HUES6 (cell line): ENCODE measurements at regions not wholly inside any gene's neighbourhood (a gene's known extent, or its start where the extent isn't known, plus 50 kb on each side); places are given as distances from the start of the nearest gene placed in this dataset.

Experiments
- H3K27ac ChIP-seq: 2 replicates; pipeline ENCODE4 v1.7.0; 2013; ENCODE audit warnings: low read depth, mild to moderate bottlenecking, low read length, inconsistent platforms
- H3K27me3 ChIP-seq: 2 replicates; pipeline ENCODE4 v1.6.1; 2013; ENCODE audit warnings: low read length; ENCODE audit not compliant: control insufficient read depth, insufficient read depth
- H3K36me3 ChIP-seq: 2 replicates; pipeline ENCODE4 v1.6.1; 2013; ENCODE audit warnings: low read length; ENCODE audit not compliant: control insufficient read depth, insufficient read depth
- H3K4me1 ChIP-seq: 2 replicates; pipeline ENCODE4 v1.6.1; 2013; ENCODE audit warnings: low read length; ENCODE audit not compliant: control insufficient read depth, insufficient read depth
- H3K4me3 ChIP-seq: 2 replicates; pipeline ENCODE4 v1.5.1; 2013; ENCODE audit warnings: low read depth, low read length
- H3K9ac ChIP-seq: one replicate; pipeline ENCODE4 v1.6.1; 2013; ENCODE audit warnings: mild to moderate bottlenecking, low read length
- H3K9me3 ChIP-seq: 2 replicates; pipeline ENCODE4 v1.6.1; 2013; ENCODE audit warnings: low read depth, low read length; ENCODE audit not compliant: control insufficient read depth, insufficient read depth

DNA sequence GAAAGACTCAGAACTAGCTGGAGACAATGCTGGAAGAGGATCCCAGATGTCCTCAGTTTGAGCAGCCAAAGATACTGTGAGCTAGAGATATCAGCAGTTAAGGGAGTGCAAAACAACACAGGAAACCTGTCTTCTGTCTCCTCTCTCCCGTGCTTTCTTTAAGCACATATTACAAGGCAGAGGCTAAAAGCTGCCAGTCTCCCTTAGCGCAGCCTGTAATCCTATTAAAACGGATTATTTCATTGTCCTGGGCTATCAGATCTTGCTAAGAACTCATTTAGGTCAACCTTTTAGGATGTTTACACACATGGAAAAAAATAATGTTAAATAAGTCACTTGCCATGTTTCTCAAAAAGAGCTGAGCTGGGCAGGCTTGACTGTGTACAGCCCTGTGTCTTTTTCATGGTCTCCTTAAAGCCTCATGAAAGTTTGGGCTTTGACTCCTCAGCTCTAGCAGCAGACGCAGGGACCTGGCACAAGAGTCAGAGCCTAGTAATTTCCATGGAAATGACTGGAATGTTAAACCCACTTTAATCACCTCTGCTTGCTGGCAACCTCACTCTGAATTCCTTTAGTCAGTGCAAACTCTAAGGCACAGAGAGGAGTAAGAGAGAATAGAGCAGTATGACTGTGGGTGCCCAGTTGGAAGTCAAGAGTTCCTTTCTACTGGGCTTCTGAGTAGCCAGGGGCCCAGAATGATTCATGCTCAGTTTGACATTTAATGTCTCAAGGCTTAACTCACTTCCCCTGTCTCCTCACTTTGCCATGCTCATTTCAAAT lies 491.9 kb downstream of the NTRK3 start:
- Histone ChIP-seq H3K9me3 (no peaks in the 10 kb centered on the region), H3K27me3 (no peaks in the 10 kb centered on the region), H3K27ac (no peak overlapping the region)

DNA sequence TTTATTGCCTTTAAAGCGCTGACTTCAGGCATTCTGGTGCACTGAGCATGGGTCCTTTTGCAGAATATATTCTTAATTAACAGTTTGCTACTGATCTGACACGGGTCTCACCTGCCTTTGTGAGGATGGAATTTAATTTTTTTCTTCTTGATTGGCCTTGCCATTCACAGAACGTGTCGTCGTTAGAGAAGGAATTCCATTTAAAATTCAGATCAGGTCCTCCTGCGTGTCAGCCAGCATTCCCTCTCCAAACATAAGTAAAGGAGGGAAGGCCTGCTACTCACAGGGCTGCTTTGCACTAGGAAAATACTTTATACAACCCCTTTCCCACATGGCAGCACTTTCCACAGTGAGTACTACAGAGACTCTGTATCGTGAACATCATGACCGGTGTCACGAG lies 492.7 kb downstream of the NTRK3 start:
- no peaks in the 10 kb centered on the region for H3K36me3 ChIP-seq
- no peaks in the 10 kb centered on the region for H3K9me3 ChIP-seq
- no peaks in the 10 kb centered on the region for H3K27me3 ChIP-seq
- H3K4me3 ChIP-seq = no peak overlapping the region
- H3K9ac ChIP-seq = no peak overlapping the region
- peaks cover 16% of the 10 kb centered on the region for H3K4me1 ChIP-seq
- no peak overlapping the region for H3K27ac ChIP-seq

More for the DNA sequence above, 491.9 kb downstream of the NTRK3 start:
- Histone ChIP-seq H3K4me3 (no peak overlapping the region), H3K36me3 (no peaks in the 10 kb centered on the region), H3K4me1 (peaks cover 16% of the 10 kb centered on the region), H3K9ac (no peak overlapping the region)

DNA sequence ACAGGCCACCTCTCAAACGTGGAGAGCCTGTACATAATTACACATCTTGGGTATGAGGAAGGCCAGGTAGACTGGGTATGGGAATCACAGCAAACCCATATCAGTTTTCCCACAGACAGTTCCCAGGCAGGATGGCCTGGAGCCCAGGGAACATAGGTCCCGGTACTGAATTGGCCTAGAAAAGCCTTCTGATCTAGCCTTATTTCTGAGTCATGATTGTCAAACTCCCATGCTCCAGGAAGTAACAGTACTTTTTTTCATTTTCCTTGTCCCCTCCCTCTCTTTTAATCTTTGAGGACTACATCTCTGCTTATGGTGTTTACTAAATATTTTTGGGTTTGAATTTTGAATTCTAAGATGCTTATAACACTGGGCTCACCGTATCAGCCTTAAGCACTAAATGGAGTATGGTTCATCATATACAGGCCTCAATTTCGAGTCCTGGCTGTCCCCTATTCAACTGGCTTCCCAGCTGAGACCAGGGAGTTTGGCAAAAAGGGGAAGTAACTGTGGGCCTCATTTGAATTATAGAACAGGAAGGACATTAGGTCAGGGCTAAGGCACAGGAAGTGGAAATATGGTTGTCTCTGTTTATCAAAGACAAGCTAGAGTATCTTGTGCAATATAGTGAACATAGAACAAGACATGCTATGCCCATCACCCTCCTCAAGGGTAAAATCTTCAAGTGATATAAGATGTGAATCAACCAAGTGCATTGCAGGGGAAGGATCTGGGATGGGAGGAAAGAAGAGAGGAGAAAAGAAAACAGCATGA lies 494.6 kb downstream of the NTRK3 start:
- Histone ChIP-seq H3K27me3 (no peaks in the 10 kb centered on the region), H3K27ac (no peak overlapping the region), H3K9ac (no peak overlapping the region), H3K4me1 (peaks cover 16% of the 10 kb centered on the region), H3K36me3 (no peaks in the 10 kb centered on the region), H3K9me3 (no peaks in the 10 kb centered on the region), H3K4me3 (no peak overlapping the region)

DNA sequence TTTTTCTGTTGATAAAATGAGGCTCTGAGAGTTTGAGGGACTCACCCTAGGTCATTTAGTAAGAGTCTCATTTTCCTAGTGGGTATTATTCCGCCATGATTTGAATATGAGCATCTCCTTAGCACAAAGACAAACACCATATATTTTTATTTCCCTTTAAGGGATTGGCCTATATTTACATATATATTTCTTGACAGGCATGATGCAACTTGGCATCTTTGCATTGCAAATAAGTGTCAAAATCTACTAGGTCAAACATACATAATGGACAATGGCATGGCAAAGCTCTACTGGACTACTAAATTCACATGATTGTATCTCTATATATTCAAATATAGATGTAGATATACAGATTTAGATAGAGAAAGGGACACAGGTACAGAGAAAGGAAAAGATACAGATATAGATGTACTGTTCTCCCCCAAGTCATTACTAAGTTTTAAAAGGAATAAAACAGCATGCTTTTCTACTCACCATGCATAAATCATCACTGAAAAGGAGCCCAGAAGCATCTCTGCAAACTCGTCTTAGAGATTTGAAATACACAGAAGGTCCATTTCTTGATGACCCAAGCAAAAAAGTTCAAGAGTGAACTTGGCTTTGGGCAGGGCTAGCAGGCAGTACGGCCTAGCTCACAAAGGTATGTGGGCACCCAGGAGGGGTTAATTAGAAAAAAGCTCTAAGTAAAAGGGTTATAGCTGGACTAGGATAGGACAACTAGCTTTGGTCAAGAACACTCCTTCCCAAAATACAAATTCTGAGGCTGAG lies 495.8 kb downstream of the NTRK3 start:
- H3K27ac ChIP-seq = no peak overlapping the region
- H3K27me3 ChIP-seq = no peaks in the 10 kb centered on the region
- no peak overlapping the region for H3K4me3 ChIP-seq
- H3K9me3 ChIP-seq = no peaks in the 10 kb centered on the region
- H3K36me3 ChIP-seq = no peaks in the 10 kb centered on the region
- H3K4me1 ChIP-seq = peaks cover 16% of the 10 kb centered on the region
- H3K9ac ChIP-seq = no peak overlapping the region

DNA sequence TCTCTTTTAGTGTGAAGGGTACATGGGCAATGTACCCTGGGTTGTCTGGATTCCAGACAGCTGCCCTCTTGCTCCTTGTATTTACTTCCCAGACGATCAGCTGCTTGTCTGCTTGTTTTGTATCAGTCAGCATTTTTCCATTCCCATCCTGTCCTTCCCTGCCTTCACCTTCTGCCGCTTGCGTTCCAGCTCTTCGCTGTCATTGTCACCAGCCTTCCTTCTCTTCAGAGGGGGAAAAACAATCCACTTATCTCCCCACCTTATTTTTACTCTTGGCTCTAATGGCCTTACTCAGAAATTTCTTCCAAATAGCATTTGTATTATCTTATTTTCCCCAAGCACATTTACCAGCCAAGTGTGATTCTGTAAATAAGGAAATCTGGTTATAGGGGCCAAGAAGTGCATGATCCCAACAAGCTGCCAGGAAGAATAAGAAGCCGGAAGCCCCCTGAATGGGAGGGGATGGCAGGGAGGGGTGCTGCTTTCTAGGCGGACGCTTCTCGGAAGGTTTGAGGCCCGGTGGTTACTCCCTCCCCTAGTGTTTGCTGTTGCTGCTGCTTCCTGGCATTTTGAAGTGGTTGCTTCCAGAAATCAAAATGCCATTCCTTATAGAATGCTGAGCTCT lies 497.6 kb downstream of the NTRK3 start:
- H3K27me3 ChIP-seq = no peaks in the 10 kb centered on the region
- no peaks in the 10 kb centered on the region for H3K36me3 ChIP-seq
- H3K9me3 ChIP-seq = no peaks in the 10 kb centered on the region
- H3K4me1 ChIP-seq = peaks cover 2% of the 10 kb centered on the region
- H3K4me3 ChIP-seq = no peak overlapping the region
- H3K9ac ChIP-seq = no peak overlapping the region
- H3K27ac ChIP-seq = no peak overlapping the region

DNA sequence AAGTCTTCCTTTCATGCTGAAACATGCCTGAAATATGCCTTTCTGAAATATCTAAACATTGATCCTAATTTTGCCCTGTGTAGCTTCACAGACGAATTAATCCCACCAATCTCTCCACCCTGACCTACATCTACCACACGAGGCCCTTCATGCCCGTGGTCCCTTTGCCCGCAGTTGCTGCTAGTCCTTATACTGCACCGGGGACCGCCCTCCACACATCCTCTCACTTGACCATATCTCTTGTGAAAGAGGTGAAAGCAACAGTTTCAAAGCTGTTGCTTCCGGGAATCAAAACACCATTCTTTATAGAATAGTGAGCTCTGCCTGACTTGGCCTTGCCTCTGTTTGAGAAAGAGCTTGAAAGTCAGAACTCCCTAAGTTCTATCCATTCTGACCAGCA lies 499.5 kb downstream of the NTRK3 start:
- no peaks in the 10 kb centered on the region for H3K9me3 ChIP-seq

DNA sequence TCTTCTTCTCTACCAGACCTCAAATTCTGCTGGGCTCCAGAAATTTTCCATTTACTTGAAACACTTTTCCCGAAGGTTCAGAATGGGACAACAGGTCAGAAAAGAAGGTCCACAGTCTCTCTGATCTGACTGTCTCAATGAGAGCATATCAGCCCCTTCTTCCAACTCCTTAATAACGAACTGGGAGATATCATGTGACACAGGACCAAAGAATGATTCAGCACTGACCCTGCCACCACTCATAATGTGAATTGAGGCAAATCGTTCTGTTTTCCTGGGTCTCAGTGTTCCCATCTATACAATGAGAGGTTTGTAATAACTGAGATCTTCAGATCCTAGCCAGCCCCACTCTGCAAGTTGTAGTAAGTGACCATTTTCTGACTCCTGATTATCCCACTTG lies 500.5 kb downstream of the NTRK3 start:
- no peaks in the 10 kb centered on the region for H3K9me3 ChIP-seq
- H3K4me1 ChIP-seq = no peaks in the 10 kb centered on the region

More for the DNA sequence above, 499.5 kb downstream of the NTRK3 start:
- Histone ChIP-seq H3K4me3 (no peak overlapping the region), H3K27me3 (no peaks in the 10 kb centered on the region), H3K9ac (no peak overlapping the region), H3K4me1 (no peaks in the 10 kb centered on the region), H3K27ac (no peak overlapping the region), H3K36me3 (no peaks in the 10 kb centered on the region)

DNA sequence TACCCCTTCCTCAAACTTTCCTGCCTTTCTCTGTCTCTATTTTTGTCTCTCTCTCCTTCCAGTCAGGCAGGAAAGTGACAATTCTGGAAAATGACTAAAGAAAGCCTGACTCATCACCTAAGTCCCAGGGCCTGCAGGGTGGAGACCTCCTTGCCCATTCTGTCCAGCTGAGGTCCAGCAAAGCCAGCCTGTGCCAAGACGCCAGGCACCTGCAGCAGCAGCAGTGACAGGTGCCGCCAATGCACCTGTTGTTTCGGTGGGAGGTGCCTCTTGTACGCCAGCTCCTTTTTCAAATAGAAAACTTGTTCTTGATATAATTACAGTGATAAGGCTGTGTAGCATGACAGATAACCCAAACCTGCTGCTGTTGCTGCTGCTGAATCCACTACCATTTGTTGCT lies 501.3 kb downstream of the NTRK3 start:
- Histone ChIP-seq H3K4me1 (no peaks in the 10 kb centered on the region), H3K27ac (no peak overlapping the region), H3K4me3 (no peak overlapping the region), H3K9ac (no peak overlapping the region), H3K9me3 (no peaks in the 10 kb centered on the region), H3K27me3 (no peaks in the 10 kb centered on the region), H3K36me3 (no peaks in the 10 kb centered on the region)

More for the DNA sequence above, 500.5 kb downstream of the NTRK3 start:
- Histone ChIP-seq H3K9ac (no peak overlapping the region), H3K27ac (no peak overlapping the region), H3K27me3 (no peaks in the 10 kb centered on the region), H3K4me3 (no peak overlapping the region), H3K36me3 (no peaks in the 10 kb centered on the region)

DNA sequence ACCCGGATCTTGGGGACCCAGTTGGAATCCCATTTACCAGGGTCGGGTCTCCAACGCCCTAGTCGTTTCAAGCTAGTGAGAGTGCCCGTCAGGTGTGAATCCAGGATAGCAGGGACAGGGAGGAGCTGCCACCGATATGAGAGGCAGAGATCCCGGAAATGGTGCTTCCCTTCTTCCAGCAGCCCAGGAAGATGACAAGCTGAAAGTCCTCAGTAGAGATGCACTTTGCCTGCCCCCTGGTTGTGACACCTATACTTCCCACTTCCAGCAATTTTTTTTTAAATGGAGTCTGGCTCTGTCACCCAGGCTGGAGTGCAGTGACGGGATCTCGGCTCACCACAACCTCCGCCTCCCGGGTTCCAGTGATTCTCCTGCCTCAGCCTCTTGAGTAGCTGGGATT lies 503.0 kb downstream of the NTRK3 start:
- H3K36me3 ChIP-seq = no peaks in the 10 kb centered on the region
- no peaks in the 10 kb centered on the region for H3K4me1 ChIP-seq
- H3K9me3 ChIP-seq = no peaks in the 10 kb centered on the region
- no peak overlapping the region for H3K4me3 ChIP-seq
- H3K27me3 ChIP-seq = no peaks in the 10 kb centered on the region
- no peak overlapping the region for H3K9ac ChIP-seq
- H3K27ac ChIP-seq = no peak overlapping the region

DNA sequence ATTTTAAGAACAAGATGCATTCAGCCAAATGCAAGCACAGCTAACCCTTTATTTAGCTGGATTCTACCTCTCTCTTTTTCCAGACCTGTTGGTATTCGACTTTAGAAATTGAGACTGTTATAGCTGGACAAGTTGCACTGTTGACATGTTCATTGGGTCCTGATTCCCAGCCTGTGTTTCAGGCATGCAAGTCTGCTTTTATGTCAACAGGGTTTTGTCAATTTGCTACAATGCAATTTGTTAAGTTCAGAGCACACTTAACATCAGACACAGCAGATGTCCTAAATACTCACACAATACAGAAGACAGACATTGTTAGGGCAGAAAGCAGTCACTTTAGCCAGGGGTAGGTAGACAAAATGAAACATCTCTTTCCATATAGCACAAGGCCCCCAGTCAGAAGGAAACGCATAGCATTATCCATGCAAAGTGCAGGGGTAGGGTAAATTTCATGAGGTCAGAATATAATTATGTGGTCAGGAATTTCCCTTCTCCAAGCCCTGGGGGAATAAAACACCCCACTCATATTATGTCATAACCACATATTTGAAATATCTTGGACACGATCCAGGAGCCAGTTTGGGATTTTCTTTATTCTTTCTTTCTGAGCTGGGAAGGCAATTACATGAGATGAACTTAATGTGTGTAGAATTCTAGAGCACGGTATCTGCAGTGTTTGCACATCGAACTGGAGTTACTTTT lies 504.1 kb downstream of the NTRK3 start:
- no peak overlapping the region for H3K27ac ChIP-seq
- H3K9ac ChIP-seq = no peak overlapping the region
- no peak overlapping the region for H3K4me3 ChIP-seq

More for the DNA sequence above, 504.1 kb downstream of the NTRK3 start:
- Histone ChIP-seq H3K27me3 (no peaks in the 10 kb centered on the region), H3K9me3 (no peaks in the 10 kb centered on the region), H3K36me3 (no peaks in the 10 kb centered on the region), H3K4me1 (no peaks in the 10 kb centered on the region)
